GM12891 (cell line): ENCODE measurements at regions not wholly inside any gene's neighbourhood (a gene's known extent, or its start where the extent isn't known, plus 50 kb on each side); places are given as distances from the start of the nearest gene placed in this dataset.

Experiments used
- POLR2A ChIP-seq: IDR thresholded peaks from 2 replicates; pipeline ENCODE4 v1.6.1; 2011; ENCODE audit warnings: low read depth, low read length, control low read depth
- POLR2AphosphoS5 ChIP-seq: IDR thresholded peaks from 2 replicates; pipeline ENCODE4 v1.6.1; 2011; ENCODE audit warnings: low read depth, low read length, control low read depth

GRCh38 chr4:186789651-186790050 lies 66.0 kb upstream of the FAT1 start:
- TF ChIP-seq POLR2AphosphoS5 (no peak), POLR2A (no peak)
